ENCODE measurements at regions not wholly inside any gene's neighbourhood (a gene's known extent, or its start where the extent isn't known, plus 50 kb on each side); places are given as distances from the start of the nearest gene placed in this dataset.

DNA sequence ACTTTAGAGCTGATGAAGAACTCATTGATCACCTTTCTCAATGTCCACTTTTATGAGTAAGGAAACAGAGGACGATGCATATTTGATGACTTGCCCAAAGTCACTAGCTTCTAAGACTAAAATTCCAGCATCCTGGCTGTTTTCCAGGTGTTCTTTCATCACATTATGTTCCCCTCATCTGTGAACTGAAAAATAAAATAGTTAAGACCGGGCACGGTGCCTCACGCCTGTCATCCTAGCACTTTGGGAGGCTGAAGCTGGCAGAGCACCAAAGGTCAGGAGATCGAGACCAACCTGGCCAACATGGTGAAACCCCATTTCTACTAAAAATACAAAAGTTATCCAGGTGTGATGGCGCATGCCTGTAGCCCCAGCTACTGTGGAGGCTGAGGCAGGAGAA, 297.5 kb downstream of the DUSP10 start:
- no peaks in the 10 kb centered on the region for H3K4me1 ChIP-seq (ENCODE audit: insufficient read depth, low read length, poor library complexity, severe bottlenecking)
- no peaks in the 10 kb centered on the region for H3K79me2 ChIP-seq (ENCODE audit: insufficient read depth, low read depth, low read length)
- ChIA-PET POLR2A (no interaction called here), CTCF (ENCODE audit: unreplicated experiment) (no interaction called here)
- no peak overlapping the region for H3K27ac ChIP-seq (ENCODE audit: low read depth, low read length, poor library complexity, severe bottlenecking)
- H2AFZ ChIP-seq (ENCODE audit: low read length), result no peak overlapping the region
- no peak overlapping the region for H3K4me3 ChIP-seq (ENCODE audit: low read depth, low read length, poor library complexity, severe bottlenecking)
- TF ChIP-seq, protein P1, sequence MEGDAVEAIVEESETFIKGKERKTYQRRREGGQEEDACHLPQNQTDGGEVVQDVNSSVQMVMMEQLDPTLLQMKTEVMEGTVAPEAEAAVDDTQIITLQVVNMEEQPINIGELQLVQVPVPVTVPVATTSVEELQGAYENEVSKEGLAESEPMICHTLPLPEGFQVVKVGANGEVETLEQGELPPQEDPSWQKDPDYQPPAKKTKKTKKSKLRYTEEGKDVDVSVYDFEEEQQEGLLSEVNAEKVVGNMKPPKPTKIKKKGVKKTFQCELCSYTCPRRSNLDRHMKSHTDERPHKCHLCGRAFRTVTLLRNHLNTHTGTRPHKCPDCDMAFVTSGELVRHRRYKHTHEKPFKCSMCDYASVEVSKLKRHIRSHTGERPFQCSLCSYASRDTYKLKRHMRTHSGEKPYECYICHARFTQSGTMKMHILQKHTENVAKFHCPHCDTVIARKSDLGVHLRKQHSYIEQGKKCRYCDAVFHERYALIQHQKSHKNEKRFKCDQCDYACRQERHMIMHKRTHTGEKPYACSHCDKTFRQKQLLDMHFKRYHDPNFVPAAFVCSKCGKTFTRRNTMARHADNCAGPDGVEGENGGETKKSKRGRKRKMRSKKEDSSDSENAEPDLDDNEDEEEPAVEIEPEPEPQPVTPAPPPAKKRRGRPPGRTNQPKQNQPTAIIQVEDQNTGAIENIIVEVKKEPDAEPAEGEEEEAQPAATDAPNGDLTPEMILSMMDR (conservative IDR thresholded peaks at IDR 0.05; ENCODE audit: low read length), result no peak
- TF ChIP-seq EZH2phosphoT487 (IDR thresholded peaks at IDR 0.05; ENCODE audit: borderline replicate concordance, low read depth, low read length), result no peak
- no peaks in the 10 kb centered on the region for H4K20me1 ChIP-seq (ENCODE audit: insufficient read depth, low read length)
- intact Hi-C loops (cut with micrococcal nuclease; ENCODE audit: unreplicated experiment), result no loop called here
- no peaks in the 10 kb centered on the region for H3K36me3 ChIP-seq (ENCODE audit: insufficient read depth, low read length)
- H3K4me2 ChIP-seq (ENCODE audit: low read length), result no peak overlapping the region
- no peaks in the 10 kb centered on the region for H3K9me3 ChIP-seq (ENCODE audit: low read length)
- no TSS peak for BruUV-seq (replicated peaks)
- H3K9me2 ChIP-seq (ENCODE audit: insufficient read depth, low read length), result no peaks in the 10 kb centered on the region
- DNase-seq (ENCODE audit: low spot score), result no peak

DNA sequence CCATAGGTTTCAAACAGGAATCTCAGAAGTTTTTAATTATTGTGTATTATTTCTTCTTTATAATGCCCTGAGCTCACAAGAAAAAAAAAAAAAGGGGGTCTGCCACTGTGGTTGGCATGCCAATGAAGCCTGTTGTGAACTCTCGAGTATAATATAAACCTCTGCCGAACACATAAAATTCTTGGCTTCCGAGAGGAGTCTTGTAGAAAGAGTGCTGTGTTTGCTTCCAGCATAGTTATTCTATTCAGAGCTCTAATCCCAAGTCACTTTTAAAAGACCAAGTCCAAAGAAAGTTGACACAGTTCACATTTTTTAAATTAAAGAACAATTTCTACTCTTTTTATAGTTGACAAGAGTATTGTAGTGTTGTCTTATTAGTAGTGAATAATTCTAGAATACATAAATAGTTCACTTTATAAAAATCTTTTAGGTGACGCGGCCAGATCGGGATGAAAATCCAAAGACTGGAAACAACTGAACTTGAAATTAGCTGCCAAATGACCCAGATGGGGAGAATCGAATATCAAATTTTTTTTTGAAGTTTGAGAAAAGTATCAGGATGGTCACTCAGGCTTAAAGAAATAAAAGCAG, 293.2 kb downstream of the DUSP10 start:
- DNase-seq (ENCODE audit: low spot score), result no peak
- H3K4me1 ChIP-seq (ENCODE audit: insufficient read depth, low read length, poor library complexity, severe bottlenecking), result no peaks in the 10 kb centered on the region
- ChIA-PET CTCF (ENCODE audit: unreplicated experiment) (no interaction called here), POLR2A (interaction anchor here (0.6 to 1.0 kb wide), 3 partner anchors 10 to 678 kb away, joined by 3 to 5 read pairs (median 3); no protein-coding TSS in a partner anchor)
- intact Hi-C loops (cut with micrococcal nuclease; ENCODE audit: unreplicated experiment), result no loop called here
- H3K9me2 ChIP-seq (ENCODE audit: insufficient read depth, low read length), result no peaks in the 10 kb centered on the region
- H3K4me3 ChIP-seq (ENCODE audit: low read depth, low read length, poor library complexity, severe bottlenecking), result no peak overlapping the region
- H3K4me2 ChIP-seq (ENCODE audit: low read length), result no peak overlapping the region
- no peak overlapping the region for H2AFZ ChIP-seq (ENCODE audit: low read length)
- H3K79me2 ChIP-seq (ENCODE audit: insufficient read depth, low read depth, low read length), result no peaks in the 10 kb centered on the region
- H3K27ac ChIP-seq (ENCODE audit: low read depth, low read length, poor library complexity, severe bottlenecking), result no peak overlapping the region
- no peaks in the 10 kb centered on the region for H3K9me3 ChIP-seq (ENCODE audit: low read length)
- H3K36me3 ChIP-seq (ENCODE audit: insufficient read depth, low read length), result no peaks in the 10 kb centered on the region
- H4K20me1 ChIP-seq (ENCODE audit: insufficient read depth, low read length), result no peaks in the 10 kb centered on the region
- no TSS peak for BruUV-seq (replicated peaks)
- no peak for TF ChIP-seq EZH2phosphoT487 (IDR thresholded peaks at IDR 0.05; ENCODE audit: borderline replicate concordance, low read depth, low read length)
- TF ChIP-seq, protein P1 (conservative IDR thresholded peaks at IDR 0.05; ENCODE audit: low read length), result no peak

DNA sequence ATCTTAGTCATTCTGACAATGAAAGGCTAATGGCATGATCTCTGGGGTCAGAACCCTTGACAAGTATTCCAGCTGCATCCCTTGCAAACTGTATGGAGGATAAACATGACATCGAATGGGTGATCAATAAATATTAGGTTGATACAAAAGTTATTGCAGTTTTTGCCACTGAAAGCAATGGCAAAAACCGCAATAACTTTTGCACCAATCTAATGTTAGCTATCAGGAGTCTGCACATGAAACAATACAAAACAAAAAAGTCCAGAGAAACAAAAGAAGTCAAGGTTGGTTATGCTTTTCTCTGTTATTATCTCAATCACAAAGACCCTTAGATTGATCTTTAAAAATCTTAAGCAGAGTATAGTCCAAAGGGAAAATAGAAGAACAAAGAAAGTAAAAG, 292.7 kb downstream of the DUSP10 start:
- no peaks in the 10 kb centered on the region for H3K9me3 ChIP-seq (ENCODE audit: low read length)
- H3K36me3 ChIP-seq (ENCODE audit: insufficient read depth, low read length), result no peaks in the 10 kb centered on the region
- no peak for DNase-seq (ENCODE audit: low spot score)
- H4K20me1 ChIP-seq (ENCODE audit: insufficient read depth, low read length), result no peaks in the 10 kb centered on the region
- BruUV-seq (replicated peaks), result no TSS peak
- no peaks in the 10 kb centered on the region for H3K9me2 ChIP-seq (ENCODE audit: insufficient read depth, low read length)
- no peak overlapping the region for H3K4me3 ChIP-seq (ENCODE audit: low read depth, low read length, poor library complexity, severe bottlenecking)
- H3K27ac ChIP-seq (ENCODE audit: low read depth, low read length, poor library complexity, severe bottlenecking), result no peak overlapping the region
- H3K79me2 ChIP-seq (ENCODE audit: insufficient read depth, low read depth, low read length), result no peaks in the 10 kb centered on the region
- ChIA-PET POLR2A (no interaction called here), CTCF (ENCODE audit: unreplicated experiment) (no interaction called here)
- H3K4me1 ChIP-seq (ENCODE audit: insufficient read depth, low read length, poor library complexity, severe bottlenecking), result no peaks in the 10 kb centered on the region
- intact Hi-C loops (cut with micrococcal nuclease; ENCODE audit: unreplicated experiment), result no loop called here
- TF ChIP-seq, protein P1 (conservative IDR thresholded peaks at IDR 0.05; ENCODE audit: low read length), result no peak
- TF ChIP-seq EZH2phosphoT487 (IDR thresholded peaks at IDR 0.05; ENCODE audit: borderline replicate concordance, low read depth, low read length), result no peak
- no peak overlapping the region for H2AFZ ChIP-seq (ENCODE audit: low read length)
- H3K4me2 ChIP-seq (ENCODE audit: low read length), result no peak overlapping the region
